GM13976 (cell line): ENCODE measurements at regions not wholly inside any gene's neighbourhood (a gene's known extent, or its start where the extent isn't known, plus 50 kb on each side); places are given as distances from the start of the nearest gene placed in this dataset.

Source experiments
- DNase-seq: peaks from one replicate; pipeline ENCODE4 v3.0.0; 2012; ENCODE audit warnings: low spot score
- CTCF ChIP-seq: IDR thresholded peaks from 2 replicates; pipeline ENCODE4 v1.5.1; 2012; ENCODE audit warnings: borderline replicate concordance, mild to moderate bottlenecking; ENCODE audit not compliant: insufficient read depth; ENCODE audit errors: extremely low read depth, missing control alignments, control extremely low read depth
- in situ Hi-C: fragments of 300-500 bp; cut with MboI; formaldehyde crosslinking; loops from one replicate; pipeline ENCODE4 v1.12.0; 2022; ENCODE audit warnings: low sequenced_read_pairs, mixed read lengths, inconsistent platforms; ENCODE audit not compliant: unreplicated experiment

- in situ Hi-C loops, result no loop called here
- TF ChIP-seq CTCF, result no peak
- DNase-seq, result no peak
These were observed 153.0 kb downstream of the NSG2 start for GRCh38 chr5:174198541-174198940.

DNA sequence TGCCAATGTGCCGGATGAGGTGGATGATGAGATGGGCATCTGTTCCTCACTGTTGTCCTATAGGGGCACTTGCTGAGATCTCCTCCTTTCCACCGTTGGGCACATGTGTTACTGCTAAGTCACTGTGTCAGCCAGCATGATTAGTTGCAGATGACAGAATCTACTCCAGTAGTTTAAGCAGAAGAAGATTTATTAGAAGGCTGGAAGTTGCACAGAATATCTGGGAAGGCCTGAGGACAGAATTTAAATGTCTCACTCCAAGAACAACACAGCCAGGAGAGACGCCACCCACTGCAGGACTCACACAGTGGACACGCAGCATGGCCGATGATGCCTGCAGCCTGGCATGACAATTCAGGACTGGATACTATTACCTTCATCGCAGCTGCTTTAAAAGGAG lies 157.5 kb downstream of the NSG2 start:
- DNase-seq, result no peak

GRCh38 chr5:174204535-174205313 lies 159.2 kb downstream of the NSG2 start:
- no peak for TF ChIP-seq CTCF
- no peak for DNase-seq
- in situ Hi-C loops, result no loop called here

More for the DNA sequence above, 157.5 kb downstream of the NSG2 start:
- in situ Hi-C loops, result no loop called here
- TF ChIP-seq CTCF, result no peak

GRCh38 chr5:174205939-174206338 lies 160.4 kb downstream of the NSG2 start:
- TF ChIP-seq CTCF, result no peak
- in situ Hi-C loops, result no loop called here
- DNase-seq, result no peak

DNA sequence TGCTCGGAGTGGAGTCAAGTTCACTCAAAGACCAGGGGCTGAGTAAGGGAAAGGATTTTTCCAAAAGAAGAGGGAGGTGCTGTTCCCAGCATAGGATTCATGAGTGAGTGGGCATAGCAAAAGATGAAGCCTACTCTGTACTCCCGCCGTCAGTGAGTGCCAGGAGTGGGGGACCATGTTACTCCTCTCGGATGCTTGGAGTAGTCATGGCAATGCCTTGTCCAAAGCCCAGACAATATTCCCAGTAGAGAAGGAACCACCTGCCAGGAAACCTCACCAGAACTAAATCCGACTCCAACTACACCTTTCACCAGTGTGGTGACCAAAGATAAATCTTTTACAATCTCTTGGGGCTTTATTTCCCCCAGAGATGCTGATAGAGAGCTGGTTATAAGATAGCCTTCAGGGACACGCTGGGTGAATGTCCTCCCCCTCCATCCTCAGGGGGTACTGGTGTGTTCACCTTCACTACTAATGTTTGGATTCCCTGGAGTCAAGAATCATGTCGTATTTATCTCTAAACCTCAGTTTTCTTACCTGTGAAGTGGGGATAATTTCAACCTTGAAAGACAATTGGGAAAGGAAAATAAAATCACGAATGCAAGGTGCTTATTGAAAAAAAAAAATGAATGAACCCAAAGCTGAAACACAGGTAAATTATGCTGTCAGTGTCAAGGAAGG lies 165.2 kb downstream of the NSG2 start:
- TF ChIP-seq CTCF, result no peak
- DNase-seq, result no peak
- in situ Hi-C loops, result no loop called here

DNA sequence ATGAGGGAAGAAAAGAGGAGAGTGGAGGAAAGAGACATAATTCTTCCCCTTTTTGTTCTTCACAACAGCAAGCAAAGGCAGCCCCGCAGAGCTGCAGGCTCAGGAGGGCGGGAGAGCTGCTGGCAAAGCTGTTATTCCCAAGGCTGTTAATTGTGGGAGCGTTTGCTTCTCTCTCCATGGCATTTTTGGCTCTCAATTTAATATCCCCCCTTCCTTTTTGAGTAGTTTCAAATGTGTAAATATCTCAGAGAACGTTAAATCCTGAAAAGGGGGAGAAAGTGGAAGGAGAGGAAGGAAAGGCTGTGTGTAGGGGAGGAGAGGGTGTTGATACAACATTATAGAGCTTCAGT lies 165.7 kb downstream of the NSG2 start:
- in situ Hi-C loops, result no loop called here
- no peak for TF ChIP-seq CTCF
- DNase-seq, result no peak

DNA sequence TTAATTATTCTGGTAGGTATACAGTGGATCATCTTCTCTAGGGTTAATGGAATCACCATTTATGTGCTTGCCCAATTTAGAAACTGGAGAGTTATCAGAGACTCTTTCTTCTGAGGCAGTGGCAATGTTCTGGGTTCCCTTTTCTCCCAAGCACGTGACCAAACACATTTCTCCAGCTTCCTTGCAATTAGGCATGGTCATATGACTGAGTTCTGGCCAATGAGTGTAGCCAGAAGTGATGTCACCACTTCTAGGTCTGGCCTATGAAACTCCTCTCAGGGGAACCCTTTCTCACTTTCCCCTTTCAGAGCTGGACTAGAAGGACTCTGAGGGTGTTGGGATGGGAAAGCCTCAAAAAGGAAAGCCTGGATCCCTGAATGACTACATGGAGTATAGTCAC lies 172.0 kb downstream of the NSG2 start:
- no peak for DNase-seq
- in situ Hi-C loops, result no loop called here
- no peak for TF ChIP-seq CTCF
